ENCODE measurements at regions not wholly inside any gene's neighbourhood (a gene's known extent, or its start where the extent isn't known, plus 50 kb on each side); places are given as distances from the start of the nearest gene placed in this dataset.

- no peak overlapping the region for H3K27ac ChIP-seq (ENCODE audit: insufficient read depth in 1 of 2, low read depth in 1 of 2, low read length in 2 of 2, poor library complexity in 1 of 2, severe bottlenecking in 2 of 2)
- POLR2A ChIA-PET: no interaction called here
- H3K27me3 ChIP-seq (replicated peaks in 2 of 5; ENCODE audit: control insufficient read depth in 4 of 5, insufficient read depth in 5 of 5, low read length in 4 of 5): no peaks in the 10 kb centered on the region
- H3K9me3 ChIP-seq (ENCODE audit: control extremely low read depth in 1 of 5, control insufficient read depth in 4 of 5, insufficient read depth in 2 of 5, low read depth in 1 of 5, low read length in 4 of 5): no peaks in the 10 kb centered on the region
- H3K4me3 ChIP-seq (ENCODE audit: control insufficient read depth in 1 of 7, extremely low read depth in 1 of 7, insufficient read depth in 4 of 7, low read depth in 2 of 7, low read length in 6 of 7): no peak overlapping the region
- WGBS (ENCODE audit: insufficient coverage): 87% methylated on average over 3 of the region's 3 CpGs
- H3K4me1 ChIP-seq (ENCODE audit: control extremely low read depth in 1 of 4, control insufficient read depth in 4 of 4, insufficient read depth in 4 of 4, low read length in 3 of 4): no peaks in the 10 kb centered on the region
- CTCF ChIA-PET: no interaction called here
- no peaks in the 10 kb centered on the region for H3K36me3 ChIP-seq (ENCODE audit: control insufficient read depth in 4 of 4, insufficient read depth in 4 of 4, low read length in 3 of 4)
- DNase-seq: no peak
These were observed 102.0 kb upstream of the LRATD1 start for GRCh38 chr2:14530506-14530905.

DNA sequence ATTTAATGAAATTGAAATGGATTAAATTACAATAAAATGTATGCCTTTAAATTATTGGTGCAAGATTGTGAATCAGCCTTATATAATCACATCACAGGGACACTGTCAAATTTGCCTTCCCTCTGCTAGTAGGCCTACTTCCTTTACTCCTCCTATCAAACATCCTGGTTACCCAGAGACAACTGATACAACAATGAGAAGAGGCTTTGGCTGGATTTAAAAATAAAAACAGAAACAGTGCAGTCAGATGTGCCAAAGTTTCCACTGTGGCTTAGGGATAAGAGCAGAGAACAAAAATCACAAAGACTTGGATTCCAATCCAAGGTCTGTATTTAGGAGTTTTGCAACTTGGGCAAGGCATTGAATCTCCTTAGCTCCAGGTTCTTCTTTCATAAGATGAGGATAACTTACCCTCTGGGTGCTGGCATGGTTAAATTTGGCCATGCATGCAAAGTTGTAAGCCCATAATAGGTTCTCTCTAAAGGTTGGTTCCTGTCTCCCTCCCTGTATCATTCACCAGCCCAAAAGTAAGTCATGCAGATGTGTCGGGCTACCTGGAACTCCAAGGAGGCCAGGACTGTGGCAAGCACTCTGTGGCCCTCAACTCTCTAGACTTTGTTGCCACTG lies 99.3 kb upstream of the LRATD1 start:
- 100% methylated on average over 1 of the region's 1 CpG for WGBS (ENCODE audit: insufficient coverage)
- ChIA-PET POLR2A (no interaction called here), CTCF (no interaction called here)
- Histone ChIP-seq H3K4me1 (ENCODE audit: control extremely low read depth in 1 of 4, control insufficient read depth in 4 of 4, insufficient read depth in 4 of 4, low read length in 3 of 4) (no peaks in the 10 kb centered on the region), H3K4me3 (ENCODE audit: control insufficient read depth in 1 of 7, extremely low read depth in 1 of 7, insufficient read depth in 4 of 7, low read depth in 2 of 7, low read length in 6 of 7) (no peak overlapping the region), H3K27me3 (replicated peaks in 2 of 5; ENCODE audit: control insufficient read depth in 4 of 5, insufficient read depth in 5 of 5, low read length in 4 of 5) (no peaks in the 10 kb centered on the region), H3K9me3 (ENCODE audit: control extremely low read depth in 1 of 5, control insufficient read depth in 4 of 5, insufficient read depth in 2 of 5, low read depth in 1 of 5, low read length in 4 of 5) (no peaks in the 10 kb centered on the region), H3K36me3 (ENCODE audit: control insufficient read depth in 4 of 4, insufficient read depth in 4 of 4, low read length in 3 of 4) (no peaks in the 10 kb centered on the region), H3K27ac (ENCODE audit: insufficient read depth in 1 of 2, low read depth in 1 of 2, low read length in 2 of 2, poor library complexity in 1 of 2, severe bottlenecking in 2 of 2) (no peak overlapping the region)
- no peak for DNase-seq

- Histone ChIP-seq H3K4me3 (ENCODE audit: control insufficient read depth in 1 of 7, extremely low read depth in 1 of 7, insufficient read depth in 4 of 7, low read depth in 2 of 7, low read length in 6 of 7) (no peak overlapping the region), H3K27ac (ENCODE audit: insufficient read depth in 1 of 2, low read depth in 1 of 2, low read length in 2 of 2, poor library complexity in 1 of 2, severe bottlenecking in 2 of 2) (no peak overlapping the region), H3K27me3 (replicated peaks in 2 of 5; ENCODE audit: control insufficient read depth in 4 of 5, insufficient read depth in 5 of 5, low read length in 4 of 5) (no peaks in the 10 kb centered on the region), H3K9me3 (ENCODE audit: control extremely low read depth in 1 of 5, control insufficient read depth in 4 of 5, insufficient read depth in 2 of 5, low read depth in 1 of 5, low read length in 4 of 5) (no peaks in the 10 kb centered on the region), H3K4me1 (ENCODE audit: control extremely low read depth in 1 of 4, control insufficient read depth in 4 of 4, insufficient read depth in 4 of 4, low read length in 3 of 4) (no peaks in the 10 kb centered on the region), H3K36me3 (ENCODE audit: control insufficient read depth in 4 of 4, insufficient read depth in 4 of 4, low read length in 3 of 4) (no peaks in the 10 kb centered on the region)
- DNase-seq: no peak
- WGBS (ENCODE audit: insufficient coverage): 94% methylated on average over 4 of the region's 4 CpGs
- CTCF ChIA-PET: no interaction called here
- POLR2A ChIA-PET: no interaction called here
These were observed 97.4 kb upstream of the LRATD1 start for GRCh38 chr2:14535156-14535555.

- H3K4me3 ChIP-seq (ENCODE audit: control insufficient read depth in 1 of 7, extremely low read depth in 1 of 7, insufficient read depth in 4 of 7, low read depth in 2 of 7, low read length in 6 of 7): no peak overlapping the region
- H3K9me3 ChIP-seq (ENCODE audit: control extremely low read depth in 1 of 5, control insufficient read depth in 4 of 5, insufficient read depth in 2 of 5, low read depth in 1 of 5, low read length in 4 of 5): no peaks in the 10 kb centered on the region
- 98% methylated on average over 4 of the region's 4 CpGs for WGBS (ENCODE audit: insufficient coverage)
- H3K27me3 ChIP-seq (replicated peaks in 2 of 5; ENCODE audit: control insufficient read depth in 4 of 5, insufficient read depth in 5 of 5, low read length in 4 of 5): no peaks in the 10 kb centered on the region
- H3K4me1 ChIP-seq (ENCODE audit: control extremely low read depth in 1 of 4, control insufficient read depth in 4 of 4, insufficient read depth in 4 of 4, low read length in 3 of 4): no peaks in the 10 kb centered on the region
- ChIA-PET CTCF (no interaction called here), POLR2A (no interaction called here)
- no peak for DNase-seq
- no peak overlapping the region for H3K27ac ChIP-seq (ENCODE audit: insufficient read depth in 1 of 2, low read depth in 1 of 2, low read length in 2 of 2, poor library complexity in 1 of 2, severe bottlenecking in 2 of 2)
- no peaks in the 10 kb centered on the region for H3K36me3 ChIP-seq (ENCODE audit: control insufficient read depth in 4 of 4, insufficient read depth in 4 of 4, low read length in 3 of 4)
These were observed 95.5 kb upstream of the LRATD1 start for GRCh38 chr2:14536976-14537375.

- Histone ChIP-seq H3K27me3 (replicated peaks in 2 of 5; ENCODE audit: control insufficient read depth in 4 of 5, insufficient read depth in 5 of 5, low read length in 4 of 5) (no peaks in the 10 kb centered on the region), H3K4me1 (ENCODE audit: control extremely low read depth in 1 of 4, control insufficient read depth in 4 of 4, insufficient read depth in 4 of 4, low read length in 3 of 4) (no peaks in the 10 kb centered on the region), H3K27ac (ENCODE audit: insufficient read depth in 1 of 2, low read depth in 1 of 2, low read length in 2 of 2, poor library complexity in 1 of 2, severe bottlenecking in 2 of 2) (no peak overlapping the region), H3K4me3 (ENCODE audit: control insufficient read depth in 1 of 7, extremely low read depth in 1 of 7, insufficient read depth in 4 of 7, low read depth in 2 of 7, low read length in 6 of 7) (no peak overlapping the region), H3K36me3 (ENCODE audit: control insufficient read depth in 4 of 4, insufficient read depth in 4 of 4, low read length in 3 of 4) (no peaks in the 10 kb centered on the region), H3K9me3 (ENCODE audit: control extremely low read depth in 1 of 5, control insufficient read depth in 4 of 5, insufficient read depth in 2 of 5, low read depth in 1 of 5, low read length in 4 of 5) (no peaks in the 10 kb centered on the region)
- CTCF ChIA-PET: no interaction called here
- no CpG with 5 or more reads among the region's 1 CpG for WGBS (ENCODE audit: insufficient coverage)
- POLR2A ChIA-PET: no interaction called here
- DNase-seq: no peak
These were observed 92.5 kb upstream of the LRATD1 start for GRCh38 chr2:14540015-14540414.

- 92% methylated on average over 4 of the region's 4 CpGs for WGBS (ENCODE audit: insufficient coverage)
- Histone ChIP-seq H3K27ac (ENCODE audit: insufficient read depth in 1 of 2, low read depth in 1 of 2, low read length in 2 of 2, poor library complexity in 1 of 2, severe bottlenecking in 2 of 2) (no peak overlapping the region), H3K4me1 (ENCODE audit: control extremely low read depth in 1 of 4, control insufficient read depth in 4 of 4, insufficient read depth in 4 of 4, low read length in 3 of 4) (no peaks in the 10 kb centered on the region), H3K36me3 (ENCODE audit: control insufficient read depth in 4 of 4, insufficient read depth in 4 of 4, low read length in 3 of 4) (no peaks in the 10 kb centered on the region), H3K9me3 (ENCODE audit: control extremely low read depth in 1 of 5, control insufficient read depth in 4 of 5, insufficient read depth in 2 of 5, low read depth in 1 of 5, low read length in 4 of 5) (no peaks in the 10 kb centered on the region), H3K4me3 (ENCODE audit: control insufficient read depth in 1 of 7, extremely low read depth in 1 of 7, insufficient read depth in 4 of 7, low read depth in 2 of 7, low read length in 6 of 7) (no peak overlapping the region), H3K27me3 (replicated peaks in 2 of 5; ENCODE audit: control insufficient read depth in 4 of 5, insufficient read depth in 5 of 5, low read length in 4 of 5) (no peaks in the 10 kb centered on the region)
- CTCF ChIA-PET: no interaction called here
- POLR2A ChIA-PET: no interaction called here
- DNase-seq: no peak
These were observed 89.2 kb upstream of the LRATD1 start for GRCh38 chr2:14543284-14543683.

GRCh38 chr2:14544247-14544646 lies 88.3 kb upstream of the LRATD1 start:
- no peak for DNase-seq
- CTCF ChIA-PET: no interaction called here
- no peaks in the 10 kb centered on the region for H3K4me1 ChIP-seq (ENCODE audit: control extremely low read depth in 1 of 4, control insufficient read depth in 4 of 4, insufficient read depth in 4 of 4, low read length in 3 of 4)
- POLR2A ChIA-PET: no interaction called here
- no peak overlapping the region for H3K4me3 ChIP-seq (ENCODE audit: control insufficient read depth in 1 of 7, extremely low read depth in 1 of 7, insufficient read depth in 4 of 7, low read depth in 2 of 7, low read length in 6 of 7)
- H3K27me3 ChIP-seq (replicated peaks in 2 of 5; ENCODE audit: control insufficient read depth in 4 of 5, insufficient read depth in 5 of 5, low read length in 4 of 5): no peaks in the 10 kb centered on the region
- H3K36me3 ChIP-seq (ENCODE audit: control insufficient read depth in 4 of 4, insufficient read depth in 4 of 4, low read length in 3 of 4): no peaks in the 10 kb centered on the region
- whole genome bisulfite sequencing (ENCODE audit: insufficient coverage): 100% methylated on average over 2 of the region's 4 CpGs
- no peak overlapping the region for H3K27ac ChIP-seq (ENCODE audit: insufficient read depth in 1 of 2, low read depth in 1 of 2, low read length in 2 of 2, poor library complexity in 1 of 2, severe bottlenecking in 2 of 2)
- no peaks in the 10 kb centered on the region for H3K9me3 ChIP-seq (ENCODE audit: control extremely low read depth in 1 of 5, control insufficient read depth in 4 of 5, insufficient read depth in 2 of 5, low read depth in 1 of 5, low read length in 4 of 5)

Data from common myeloid progenitor, CD34-positive (primary cell).